HEK293T (cell line): ENCODE measurements at regions not wholly inside any gene's neighbourhood (a gene's known extent, or its start where the extent isn't known, plus 50 kb on each side); places are given as distances from the start of the nearest gene placed in this dataset.

Experiments used
- ARNT ChIP-seq: fragments of 450-650 bp; IDR thresholded peaks from 2 replicates; pipeline ENCODE4 v1.6.1; 2017; ENCODE audit warnings: mild to moderate bottlenecking
- BHLHE40 ChIP-seq: fragments of 450-650 bp; IDR thresholded peaks from 2 replicates; pipeline ENCODE4 v1.6.1; 2016; ENCODE audit warnings: mild to moderate bottlenecking, moderate library complexity, borderline replicate concordance
- CTBP1 ChIP-seq: fragments of 450-650 bp; IDR thresholded peaks from 2 replicates; pipeline ENCODE4 v1.6.1; 2016; ENCODE audit warnings: borderline replicate concordance
- FOXK2 ChIP-seq: fragments of 450-650 bp; IDR thresholded peaks from 2 replicates; pipeline ENCODE4 v1.6.1; 2016; ENCODE audit warnings: mild to moderate bottlenecking
- FOXM1 ChIP-seq: fragments of 450-650 bp; IDR thresholded peaks from 2 replicates; pipeline ENCODE4 v1.6.1; 2017; ENCODE audit warnings: mild to moderate bottlenecking, borderline replicate concordance
- HDGF ChIP-seq: fragments of 450-650 bp; IDR thresholded peaks from 2 replicates; pipeline ENCODE4 v1.6.1; 2017; ENCODE audit warnings: antibody characterized with exemption, borderline replicate concordance
- L3MBTL2 ChIP-seq: fragments of 450-650 bp; conservative IDR thresholded peaks from 2 replicates; pipeline ENCODE4 v1.6.1; 2016; ENCODE audit warnings: mild to moderate bottlenecking
- LEF1 ChIP-seq: fragments of 450-650 bp; IDR thresholded peaks from 2 replicates; pipeline ENCODE4 v1.6.1; 2017; ENCODE audit warnings: mild to moderate bottlenecking, borderline replicate concordance
- NFRKB ChIP-seq: fragments of 450-650 bp; IDR thresholded peaks from 2 replicates; pipeline ENCODE4 v1.6.1; 2016; ENCODE audit warnings: mild to moderate bottlenecking, moderate library complexity
- SP1 ChIP-seq: fragments of 450-650 bp; IDR thresholded peaks from 2 replicates; pipeline ENCODE4 v1.6.1; 2017
- SUZ12 ChIP-seq: fragments of 450-650 bp; IDR thresholded peaks from 2 replicates; pipeline ENCODE4 v1.6.1; 2016; ENCODE audit warnings: mild to moderate bottlenecking
- TARDBP ChIP-seq: fragments of 450-650 bp; IDR thresholded peaks from 2 replicates; pipeline ENCODE4 v1.6.1; 2016
- ZNF384 ChIP-seq: fragments of 450-650 bp; IDR thresholded peaks from 2 replicates; pipeline ENCODE4 v1.6.1; 2016
- TF ChIP-seq, protein P1 (sequence below): fragments of 450-650 bp; IDR thresholded peaks from 2 replicates; pipeline ENCODE4 v1.6.1; 2016

DNA sequence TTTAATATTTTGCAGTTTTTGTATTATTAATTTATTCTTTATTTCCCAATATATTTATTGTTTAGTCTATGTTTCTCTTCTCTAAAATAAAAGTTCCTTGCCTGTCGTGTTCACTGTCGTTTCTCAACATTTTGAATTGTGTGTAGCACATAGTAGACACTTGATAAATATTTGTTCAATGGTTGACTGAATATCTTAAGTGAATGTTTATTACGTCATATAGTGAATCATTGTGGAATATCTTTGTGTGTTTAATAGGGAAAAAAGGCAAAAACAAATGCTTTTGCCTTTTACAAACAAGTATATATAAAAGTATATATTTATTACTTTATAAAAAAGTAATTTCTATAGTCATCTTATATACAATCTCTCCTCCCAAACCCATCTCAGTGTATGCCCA is 572.3 kb downstream of the EPHA3 start:
- TF ChIP-seq SP1 (no peak), SUZ12 (no peak), CTBP1 (no peak), ZNF384 (no peak), HDGF (no peak), BHLHE40 (no peak), FOXM1 (no peak), FOXK2 (no peak), TARDBP (no peak), NFRKB (no peak), L3MBTL2 (no peak), ARNT (no peak), LEF1 (no peak)
- TF ChIP-seq, protein P1, sequence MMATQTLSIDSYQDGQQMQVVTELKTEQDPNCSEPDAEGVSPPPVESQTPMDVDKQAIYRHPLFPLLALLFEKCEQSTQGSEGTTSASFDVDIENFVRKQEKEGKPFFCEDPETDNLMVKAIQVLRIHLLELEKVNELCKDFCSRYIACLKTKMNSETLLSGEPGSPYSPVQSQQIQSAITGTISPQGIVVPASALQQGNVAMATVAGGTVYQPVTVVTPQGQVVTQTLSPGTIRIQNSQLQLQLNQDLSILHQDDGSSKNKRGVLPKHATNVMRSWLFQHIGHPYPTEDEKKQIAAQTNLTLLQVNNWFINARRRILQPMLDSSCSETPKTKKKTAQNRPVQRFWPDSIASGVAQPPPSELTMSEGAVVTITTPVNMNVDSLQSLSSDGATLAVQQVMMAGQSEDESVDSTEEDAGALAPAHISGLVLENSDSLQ, result no peak
